Neural crest cell (in vitro differentiated cells): ENCODE measurements at regions not wholly inside any gene's neighbourhood (a gene's known extent, or its start where the extent isn't known, plus 50 kb on each side); places are given as distances from the start of the nearest gene placed in this dataset.
A peak's percentile ranks its signal among the peaks of the same experiment; 100 is the strongest.

Source experiments
- DNase-seq: peaks from one replicate; pipeline ENCODE4 v3.0.0; 2021; ENCODE audit warnings: low read depth, mixed read lengths, low spot score
- H3K27ac Mint-ChIP-seq: one replicate; pipeline ENCODE4 v1.8.0; 2021; ENCODE audit warnings: mild to moderate bottlenecking, mixed read lengths; ENCODE audit not compliant: unreplicated experiment
- H3K27me3 Mint-ChIP-seq: 2 replicates; pipeline ENCODE4 v1.8.0; 2021; ENCODE audit warnings: low read depth, mild to moderate bottlenecking, mixed read lengths
- H3K36me3 Mint-ChIP-seq: 2 replicates; pipeline ENCODE4 v1.8.0; 2021; ENCODE audit warnings: low read depth, mild to moderate bottlenecking, mixed read lengths
- H3K4me1 Mint-ChIP-seq: 2 replicates; pipeline ENCODE4 v1.8.0; 2021; ENCODE audit warnings: mixed read lengths
- H3K4me3 Mint-ChIP-seq: one replicate; pipeline ENCODE4 v1.8.0; 2021; ENCODE audit warnings: mild to moderate bottlenecking, mixed read lengths
- H3K9me3 Mint-ChIP-seq: 2 replicates; pipeline ENCODE4 v1.8.0; 2021; ENCODE audit warnings: mixed read lengths
- TF ChIP-seq, protein P1 (sequence below): fragments of 200-600 bp; sonication (generic); conservative IDR thresholded peaks from 2 replicates; pipeline ENCODE4 v1.5.0; 2021; ENCODE audit warnings: antibody characterized with exemption, mild to moderate bottlenecking

DNA sequence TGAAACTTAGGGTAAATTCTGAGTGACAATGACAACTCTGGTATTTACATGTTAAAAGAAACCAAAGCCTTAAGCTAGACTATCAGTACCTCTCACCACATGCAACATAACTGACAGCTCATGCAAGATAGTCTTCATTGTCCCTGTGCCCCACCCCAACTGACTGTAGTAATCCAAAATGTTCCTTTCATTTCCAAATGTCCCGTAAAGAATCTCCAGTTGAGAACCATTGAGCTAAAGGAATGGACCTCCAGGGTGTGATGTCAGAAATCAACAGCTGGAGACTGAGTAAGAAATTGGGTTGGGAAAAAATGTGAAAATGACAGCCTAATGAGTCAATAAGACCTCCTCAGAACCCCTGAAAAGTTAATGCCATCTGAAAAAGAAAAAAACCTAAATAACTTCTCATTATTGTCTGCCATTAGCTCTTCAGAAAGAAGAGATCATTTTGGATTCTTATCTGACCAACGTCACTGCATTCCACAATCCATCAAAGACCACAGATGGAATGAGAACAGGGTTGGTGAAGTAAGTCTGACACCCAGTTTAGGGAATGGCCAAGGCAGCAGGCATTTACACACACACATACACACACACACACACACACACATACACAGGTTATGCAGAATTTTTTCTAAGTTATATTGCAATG, 51.7 kb upstream of the ACVR2A start:
- H3K36me3 Mint-ChIP-seq, result no peaks in the 10 kb centered on the region
- H3K9me3 Mint-ChIP-seq, result no peaks in the 10 kb centered on the region
- no peak for DNase-seq
- TF ChIP-seq, protein P1, sequence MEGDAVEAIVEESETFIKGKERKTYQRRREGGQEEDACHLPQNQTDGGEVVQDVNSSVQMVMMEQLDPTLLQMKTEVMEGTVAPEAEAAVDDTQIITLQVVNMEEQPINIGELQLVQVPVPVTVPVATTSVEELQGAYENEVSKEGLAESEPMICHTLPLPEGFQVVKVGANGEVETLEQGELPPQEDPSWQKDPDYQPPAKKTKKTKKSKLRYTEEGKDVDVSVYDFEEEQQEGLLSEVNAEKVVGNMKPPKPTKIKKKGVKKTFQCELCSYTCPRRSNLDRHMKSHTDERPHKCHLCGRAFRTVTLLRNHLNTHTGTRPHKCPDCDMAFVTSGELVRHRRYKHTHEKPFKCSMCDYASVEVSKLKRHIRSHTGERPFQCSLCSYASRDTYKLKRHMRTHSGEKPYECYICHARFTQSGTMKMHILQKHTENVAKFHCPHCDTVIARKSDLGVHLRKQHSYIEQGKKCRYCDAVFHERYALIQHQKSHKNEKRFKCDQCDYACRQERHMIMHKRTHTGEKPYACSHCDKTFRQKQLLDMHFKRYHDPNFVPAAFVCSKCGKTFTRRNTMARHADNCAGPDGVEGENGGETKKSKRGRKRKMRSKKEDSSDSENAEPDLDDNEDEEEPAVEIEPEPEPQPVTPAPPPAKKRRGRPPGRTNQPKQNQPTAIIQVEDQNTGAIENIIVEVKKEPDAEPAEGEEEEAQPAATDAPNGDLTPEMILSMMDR, result no peak
- H3K27me3 Mint-ChIP-seq, result no peaks in the 10 kb centered on the region
- no peaks in the 10 kb centered on the region for H3K4me1 Mint-ChIP-seq
- H3K4me3 Mint-ChIP-seq, result no peak overlapping the region
- H3K27ac Mint-ChIP-seq, result peak overlapping the region; percentile 9

DNA sequence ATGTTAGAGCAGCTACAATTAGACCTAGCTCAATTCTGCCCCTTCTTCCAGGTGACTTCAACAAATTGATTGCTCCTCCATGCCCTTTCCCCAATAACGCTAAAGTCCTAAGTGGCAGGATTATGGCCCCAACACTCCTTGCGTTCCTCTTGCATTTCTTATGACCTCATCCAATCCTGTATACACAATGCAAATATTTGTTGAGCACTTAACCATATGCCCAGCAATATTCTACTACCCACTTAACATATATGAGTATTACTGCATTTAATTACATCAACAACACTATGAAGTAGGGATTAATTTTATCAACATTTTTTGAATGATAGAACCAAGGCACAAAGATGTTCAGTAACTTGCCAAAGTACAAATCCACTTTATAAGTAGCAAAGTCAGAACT, 54.2 kb upstream of the ACVR2A start:
- TF ChIP-seq, protein P1, result no peak
- no peak overlapping the region for H3K27ac Mint-ChIP-seq
- DNase-seq, result no peak
- no peaks in the 10 kb centered on the region for H3K36me3 Mint-ChIP-seq
- no peaks in the 10 kb centered on the region for H3K9me3 Mint-ChIP-seq
- H3K4me1 Mint-ChIP-seq, result no peaks in the 10 kb centered on the region
- H3K4me3 Mint-ChIP-seq, result no peak overlapping the region
- H3K27me3 Mint-ChIP-seq, result no peaks in the 10 kb centered on the region

DNA sequence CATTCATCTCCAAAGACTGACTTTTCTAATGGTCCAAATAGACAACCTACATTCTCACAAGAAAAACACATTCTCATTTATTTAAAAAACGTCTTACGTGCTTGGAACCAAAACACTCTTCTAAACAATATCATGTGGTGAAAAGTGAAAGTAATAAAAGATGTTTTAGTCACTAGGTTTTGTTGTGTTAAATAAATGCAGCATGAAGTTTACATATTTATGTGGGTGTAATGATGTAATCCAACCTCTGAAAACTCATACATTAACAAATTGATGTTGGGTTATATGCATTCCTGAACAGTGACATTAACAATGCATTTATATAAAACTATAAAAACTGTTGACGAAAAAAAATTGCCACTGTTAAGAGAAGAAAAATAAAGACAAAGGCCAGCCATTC, 55.1 kb upstream of the ACVR2A start:
- H3K27me3 Mint-ChIP-seq, result no peaks in the 10 kb centered on the region
- DNase-seq, result no peak
- no peaks in the 10 kb centered on the region for H3K36me3 Mint-ChIP-seq
- H3K4me3 Mint-ChIP-seq, result no peak overlapping the region
- peaks cover 4% of the 10 kb centered on the region for H3K9me3 Mint-ChIP-seq
- no peak overlapping the region for H3K27ac Mint-ChIP-seq
- TF ChIP-seq, protein P1, result no peak
- H3K4me1 Mint-ChIP-seq, result no peaks in the 10 kb centered on the region

DNA sequence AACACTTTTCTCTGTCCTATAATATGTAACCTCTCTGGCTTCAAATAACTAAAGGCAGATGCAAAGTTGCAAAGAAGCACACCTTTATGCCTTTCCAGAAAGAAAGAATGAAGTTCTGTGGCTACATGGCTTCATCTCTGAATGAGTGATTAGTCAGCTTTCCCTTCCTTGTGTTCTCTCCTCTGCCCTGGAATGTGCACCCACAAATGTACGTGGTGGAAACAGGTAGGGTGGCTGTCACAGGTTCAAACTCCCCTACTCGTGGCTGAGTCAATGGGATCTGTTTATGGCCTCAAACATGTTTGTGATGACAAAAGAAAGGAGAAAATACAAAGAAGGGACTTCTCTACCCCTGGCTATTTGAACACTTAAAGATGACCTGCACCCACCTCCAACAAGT, 55.5 kb upstream of the ACVR2A start:
- Mint-ChIP-seq H3K4me1 (no peaks in the 10 kb centered on the region), H3K36me3 (no peaks in the 10 kb centered on the region), H3K4me3 (no peak overlapping the region), H3K27ac (peak overlapping the region; percentile 57), H3K9me3 (peaks cover 4% of the 10 kb centered on the region), H3K27me3 (no peaks in the 10 kb centered on the region)
- DNase-seq, result no peak
- TF ChIP-seq, protein P1, result no peak

DNA sequence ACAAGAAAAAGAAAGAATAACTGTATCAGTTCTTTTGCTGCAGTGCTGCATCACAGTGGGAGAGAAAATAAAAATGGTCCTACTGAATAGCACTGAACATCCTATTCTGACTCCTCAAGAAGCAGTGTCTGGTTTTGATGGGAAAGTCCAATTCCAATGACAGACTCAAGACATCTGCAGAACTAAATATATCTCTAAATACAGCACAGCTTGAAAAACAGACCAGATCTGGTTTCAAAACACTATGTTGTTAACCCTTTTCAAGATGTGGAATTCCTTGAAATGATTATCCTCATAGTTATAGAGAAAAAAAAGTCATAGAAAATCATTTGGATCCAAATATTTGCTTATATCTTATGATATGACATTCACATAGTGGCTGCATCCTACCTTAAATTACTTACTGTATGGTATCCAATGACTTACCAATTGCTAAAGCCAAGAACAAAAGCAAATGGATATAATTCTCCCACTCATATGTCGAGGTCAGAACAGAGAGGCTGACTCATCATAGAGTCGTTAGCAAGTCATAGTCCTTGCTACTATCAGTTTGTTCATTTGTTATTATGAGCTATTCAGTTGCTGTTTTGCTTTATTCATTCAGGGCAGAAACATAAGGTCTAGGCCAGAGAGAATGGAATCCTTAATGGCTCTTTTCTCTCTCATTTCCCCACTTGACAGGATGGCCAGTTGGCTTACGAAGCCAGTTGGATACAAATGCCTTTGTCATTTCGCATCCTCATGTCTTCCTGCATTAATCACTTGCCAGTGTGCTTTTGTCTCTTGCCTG, 62.5 kb upstream of the ACVR2A start:
- TF ChIP-seq, protein P1, result no peak
- Mint-ChIP-seq H3K36me3 (no peaks in the 10 kb centered on the region), H3K27ac (no peak overlapping the region), H3K4me1 (peaks cover 3% of the 10 kb centered on the region), H3K4me3 (no peak overlapping the region), H3K27me3 (no peaks in the 10 kb centered on the region), H3K9me3 (peaks cover 4% of the 10 kb centered on the region)
- no peak for DNase-seq
